ENCODE measurements at regions not wholly inside any gene's neighbourhood (a gene's known extent, or its start where the extent isn't known, plus 50 kb on each side); places are given as distances from the start of the nearest gene placed in this dataset.

- no peak for DNase-seq
These were observed 70.1 kb upstream of the RAPGEF1 start for GRCh38 chr9:131809941-131810344.

DNA sequence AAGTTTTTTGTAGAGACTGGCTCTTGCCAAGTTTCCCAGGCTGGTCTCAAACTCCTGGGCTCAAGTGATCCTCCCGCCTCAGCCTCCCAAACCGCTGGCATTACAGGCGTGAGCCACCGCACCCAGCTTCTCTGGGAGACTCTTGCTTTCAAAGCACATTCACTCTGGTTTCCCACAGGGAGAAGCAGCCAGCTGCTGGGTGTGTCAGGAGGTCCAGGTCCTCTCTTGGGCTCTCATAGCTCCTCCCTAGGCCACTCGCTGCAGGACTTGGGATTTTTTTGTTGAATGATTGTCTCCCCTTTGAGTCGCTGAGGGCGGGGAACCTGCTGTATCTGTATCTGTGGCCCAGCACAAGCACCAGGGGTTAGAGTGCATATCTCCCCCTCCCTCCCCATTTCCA lies 68.4 kb upstream of the RAPGEF1 start:
- no peak for DNase-seq

GRCh38 chr9:131807144-131807983 lies 67.5 kb upstream of the RAPGEF1 start:
- no peak for DNase-seq

DNA sequence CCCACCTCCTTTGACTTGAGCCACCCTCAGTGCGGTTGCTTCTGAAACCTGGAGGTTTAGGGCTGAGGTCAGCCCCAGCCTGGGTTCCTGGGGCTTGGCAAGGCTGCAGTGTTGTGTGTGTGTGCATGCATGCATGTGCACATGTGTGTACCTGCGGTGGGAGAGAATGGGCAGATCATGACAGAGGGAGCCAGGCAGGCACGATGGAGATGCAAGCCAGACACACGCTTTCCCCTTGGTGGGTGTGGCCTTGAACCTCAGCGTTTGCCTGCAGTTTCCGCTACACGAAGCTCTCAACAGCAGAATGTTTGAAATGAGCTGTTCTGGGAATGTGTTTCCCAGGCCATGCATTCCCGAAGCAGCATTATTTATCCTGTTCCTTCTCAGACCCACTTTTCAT lies 65.9 kb upstream of the RAPGEF1 start:
- DNase-seq, result no peak

DNA sequence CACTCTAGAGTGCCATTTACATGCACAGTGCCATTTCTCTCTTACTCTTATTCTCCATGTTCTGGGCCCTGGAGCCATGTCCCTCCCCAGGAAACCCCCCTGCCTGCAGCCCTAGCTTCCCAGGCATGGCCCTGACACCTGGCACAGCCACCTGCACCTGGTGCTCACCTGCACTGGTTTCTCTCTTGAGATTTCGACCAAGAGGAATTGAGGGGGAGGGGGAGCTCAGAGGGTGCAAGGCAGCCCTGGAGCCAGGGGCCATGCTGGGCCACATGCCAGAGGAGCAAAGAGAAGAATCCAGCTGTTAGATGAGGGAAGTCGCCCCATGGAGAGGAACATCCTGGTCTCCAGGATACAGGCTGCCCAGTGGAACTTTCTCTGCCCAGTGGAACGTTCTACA lies 65.0 kb upstream of the RAPGEF1 start:
- no peak for DNase-seq

DNA sequence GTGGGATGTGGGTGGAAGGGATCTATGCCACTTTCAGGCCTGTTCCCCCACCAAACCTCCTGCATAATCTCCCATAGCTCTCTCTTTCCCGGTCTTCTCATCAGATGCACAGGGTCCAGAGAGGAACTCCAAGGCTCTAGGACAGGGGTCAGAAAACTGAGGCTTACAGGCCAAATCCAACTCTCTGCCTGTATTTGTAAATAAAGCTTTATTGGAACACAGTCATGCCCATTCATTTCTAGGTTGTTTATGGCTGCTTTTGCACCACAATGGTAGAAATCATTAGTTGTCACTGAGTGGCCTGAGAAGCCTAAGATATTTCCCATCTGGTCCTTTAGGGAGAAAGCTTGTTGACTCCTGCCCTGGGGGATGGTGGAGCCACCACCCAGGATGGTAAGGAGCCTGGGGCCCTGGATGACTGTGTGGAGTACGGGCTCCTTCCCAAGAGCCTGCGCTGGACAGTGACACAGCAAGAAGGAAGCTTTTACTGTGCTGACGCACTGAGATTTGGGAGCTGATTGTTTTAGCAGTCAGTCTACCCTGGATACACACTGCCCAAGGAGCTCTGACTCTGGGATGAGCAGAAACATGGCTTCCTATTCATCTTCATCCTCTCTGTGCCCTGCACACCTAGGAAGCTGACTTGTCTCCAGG lies 64.0 kb upstream of the RAPGEF1 start:
- no peak for DNase-seq

DNA sequence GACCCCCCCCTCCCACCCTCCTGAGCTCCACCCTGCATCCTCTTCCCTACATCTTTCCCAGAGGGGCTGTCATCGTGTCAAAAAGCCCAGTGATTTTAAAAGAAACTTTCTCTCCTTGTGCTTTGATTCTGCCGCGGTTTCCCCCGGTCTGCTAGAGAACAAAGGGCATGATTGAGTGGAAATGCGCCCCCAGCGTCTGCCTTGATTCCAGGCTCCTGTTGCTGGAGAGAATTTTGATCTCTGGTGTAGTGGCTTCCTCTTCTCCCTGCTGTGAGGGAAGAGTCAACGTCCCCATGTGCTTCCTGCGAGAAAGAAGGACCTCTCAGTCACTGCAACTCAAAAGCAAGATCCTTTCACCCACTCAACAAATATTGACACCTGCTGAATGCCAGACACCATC lies 61.9 kb upstream of the RAPGEF1 start:
- DNase-seq, result no peak

DNA sequence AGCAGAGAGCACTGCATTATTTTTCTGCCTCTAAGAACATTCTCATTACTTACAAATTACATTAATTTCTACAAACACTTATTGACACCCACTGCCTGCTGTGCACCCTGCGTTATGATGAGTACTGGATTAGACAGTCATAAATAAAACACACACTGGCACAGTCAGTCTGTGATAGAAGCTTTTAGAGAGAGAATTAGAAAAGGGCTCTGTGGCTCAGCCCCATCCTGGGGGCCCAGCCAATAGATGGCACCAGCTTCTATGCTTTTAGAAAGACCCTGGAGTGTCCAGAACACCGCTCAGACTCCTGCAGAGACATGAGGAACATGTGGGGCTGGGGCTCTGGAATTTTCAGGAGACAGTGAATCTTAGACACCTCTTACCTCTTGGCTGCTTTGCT lies 61.0 kb upstream of the RAPGEF1 start:
- DNase-seq, result no peak

DNA sequence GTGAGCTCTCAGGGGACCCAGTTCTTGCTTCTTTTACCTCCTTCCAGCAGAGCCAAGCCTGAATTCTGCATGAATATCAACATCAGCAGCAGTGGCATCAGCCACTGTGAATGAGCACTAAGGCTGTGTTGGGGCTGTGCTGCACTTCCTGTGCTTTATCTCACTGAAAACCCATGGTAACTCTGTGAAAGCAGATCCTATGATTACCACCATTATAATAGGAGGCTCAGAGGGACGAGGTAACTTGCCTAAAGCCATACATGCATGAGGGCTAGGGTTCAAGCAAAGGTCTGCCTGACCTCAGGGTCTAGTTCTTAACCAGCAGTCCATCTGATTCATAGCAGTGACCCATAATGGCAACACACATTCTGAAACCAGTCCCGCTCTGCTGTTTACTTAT lies 60.5 kb upstream of the RAPGEF1 start:
- DNase-seq, result no peak

DNA sequence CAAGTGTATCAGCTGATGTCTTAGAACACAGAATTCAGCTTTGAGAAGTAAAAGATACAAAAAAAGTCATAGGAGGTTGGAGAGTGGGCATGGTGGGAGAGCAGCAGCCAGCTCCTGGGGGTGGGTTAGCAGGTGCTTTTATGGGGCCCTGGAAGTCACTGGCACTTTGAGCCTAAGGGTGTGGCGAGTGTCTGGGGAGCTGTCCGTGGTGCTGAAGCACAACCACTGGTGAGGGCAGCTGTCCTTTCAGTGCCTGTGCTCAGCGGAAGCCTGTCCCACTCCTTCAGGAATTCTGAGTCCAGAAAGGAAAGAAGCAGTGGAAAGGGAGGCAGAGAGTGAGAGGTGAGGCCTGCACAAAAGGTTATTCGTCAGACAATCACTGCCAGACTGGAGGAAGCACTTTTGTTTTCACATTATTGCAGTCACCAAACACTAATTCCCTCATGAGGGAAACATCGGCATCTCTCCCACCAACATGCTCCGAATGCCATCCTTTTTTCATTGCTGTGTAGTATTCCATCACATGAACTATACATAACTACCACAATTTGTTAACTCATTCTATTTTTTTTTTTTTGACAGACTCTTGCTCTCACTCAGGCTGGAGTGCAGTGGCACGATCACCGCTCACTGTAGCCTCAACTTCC lies 59.4 kb upstream of the RAPGEF1 start:
- DNase-seq, result peak; percentile 55

DNA sequence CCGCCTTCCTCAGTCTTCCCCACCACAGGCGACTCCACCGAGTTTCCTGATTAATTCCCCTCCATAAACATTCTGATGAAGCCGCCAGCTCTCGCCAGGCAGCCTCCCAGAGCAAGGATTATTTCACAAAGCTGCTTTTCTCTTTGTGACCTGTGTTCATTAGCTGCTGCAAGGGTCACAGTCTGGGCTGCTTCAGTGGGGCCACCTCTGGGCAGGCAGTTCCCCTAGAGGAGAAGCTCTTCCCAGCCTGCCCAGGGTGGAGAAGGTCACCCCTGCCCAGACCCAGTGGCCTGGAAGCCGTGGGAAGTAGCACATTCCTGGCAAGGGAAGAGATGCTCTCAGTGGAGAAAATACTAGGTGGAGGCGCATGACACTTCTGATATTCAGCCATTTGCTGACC lies 58.4 kb upstream of the RAPGEF1 start:
- DNase-seq, result no peak

DNA sequence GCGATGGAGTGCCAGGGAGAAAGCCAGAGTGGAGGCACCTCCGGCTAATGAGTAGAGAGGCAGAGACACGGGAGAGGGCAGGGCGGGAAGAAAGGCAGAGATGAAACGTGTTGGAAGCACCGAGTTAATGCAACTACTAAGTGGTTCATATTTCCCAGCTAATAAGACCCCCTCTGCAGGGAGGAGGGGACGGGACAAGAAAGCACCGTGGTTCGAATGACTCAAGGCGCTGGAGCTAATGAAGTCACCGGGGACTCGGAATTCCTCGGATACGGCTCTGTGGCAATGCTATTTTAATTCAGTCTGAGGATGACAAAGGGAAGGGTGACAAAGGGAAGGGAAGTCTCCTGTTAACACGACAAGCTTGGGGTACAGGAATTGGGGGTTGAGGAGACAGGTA lies 54.5 kb upstream of the RAPGEF1 start:
- DNase-seq, result no peak

GRCh38 chr9:131791542-131792254 lies 51.8 kb upstream of the RAPGEF1 start:
- no peak for DNase-seq

Measured in activated naive CD4-positive, alpha-beta T cell treated with Interleukin-2 at 50 U/mL for 16 hours (primary cell).